WTC11 (cell line): ENCODE measurements at regions not wholly inside any gene's neighbourhood (a gene's known extent, or its start where the extent isn't known, plus 50 kb on each side); places are given as distances from the start of the nearest gene placed in this dataset.
"Not testable (repeated sequence)": the region's sequence is repeated elsewhere in the genome, so short reads cannot be mapped to it uniquely, and the experiment has no call there.

Experiments used
- ATAC-seq: fragments of 200-7000 bp; cut with Tn5 transposase; 2 replicates; pipeline ENCODE4 v1.10.0; 2021; ENCODE audit warnings: mild to moderate bottlenecking, moderate library complexity
- CTCF ChIA-PET: fragments of 300-600 bp; sonication (Branson Sonifier 250); formaldehyde crosslinking; loops from one replicate; lab custom pipeline; 2021; ENCODE audit warnings: antibody characterized with exemption; lab: Charles Lee
- POLR2A ChIA-PET: fragments of 350-600 bp; sonication (Branson Sonifier 250); formaldehyde crosslinking; loops from one replicate; lab custom pipeline; 2021; ENCODE audit warnings: antibody characterized with exemption; lab: Charles Lee
- DNase-seq: peaks from one replicate; pipeline ENCODE4 v3.0.0; 2021; ENCODE audit warnings: low spot score
- H3K27ac Mint-ChIP-seq: 2 replicates; pipeline ENCODE4 v1.8.0; 2021; ENCODE audit warnings: mixed read lengths
- H3K27me3 Mint-ChIP-seq: 2 replicates; pipeline ENCODE4 v1.8.0; 2021; ENCODE audit warnings: low read depth, mild to moderate bottlenecking, moderate library complexity, mixed read lengths
- H3K36me3 Mint-ChIP-seq: 2 replicates; pipeline ENCODE4 v1.8.0; 2021; ENCODE audit warnings: mixed read lengths
- H3K4me1 Mint-ChIP-seq: 2 replicates; pipeline ENCODE4 v1.8.0; 2022; ENCODE audit warnings: mixed read lengths
- H3K4me3 Mint-ChIP-seq: 2 replicates; pipeline ENCODE4 v1.8.0; 2021; ENCODE audit warnings: mild to moderate bottlenecking, moderate library complexity, mixed read lengths
- H3K9me3 Mint-ChIP-seq: 2 replicates; pipeline ENCODE4 v1.8.0; 2021; ENCODE audit warnings: mixed read lengths
- E2F4 ChIP-seq: sonication (generic); formaldehyde crosslinking; IDR thresholded peaks from 2 replicates; pipeline ENCODE4 v1.8.1; 2022; ENCODE audit warnings: low read depth, mild to moderate bottlenecking, moderate library complexity, missing genetic modification reagents, borderline replicate concordance
- ELF4 ChIP-seq: sonication (generic); formaldehyde crosslinking; IDR thresholded peaks from 2 replicates; pipeline ENCODE4 v1.8.1; 2022; ENCODE audit warnings: low read depth, mild to moderate bottlenecking, moderate library complexity, missing genetic modification reagents
- JUN ChIP-seq: sonication (generic); formaldehyde crosslinking; IDR thresholded peaks from 2 replicates; pipeline ENCODE4 v1.8.0; 2023; ENCODE audit warnings: mild to moderate bottlenecking, missing genetic modification reagents
- USF1 ChIP-seq: sonication (generic); formaldehyde crosslinking; IDR thresholded peaks from 2 replicates; pipeline ENCODE4 v1.8.0; 2022; ENCODE audit warnings: mild to moderate bottlenecking, missing genetic modification reagents
- ZNF512 ChIP-seq: sonication (generic); formaldehyde crosslinking; IDR thresholded peaks from 2 replicates; pipeline ENCODE4 v1.8.1; 2022; ENCODE audit warnings: missing genetic modification reagents, borderline replicate concordance

GRCh38 chr10:27330074-27330473, 89.5 kb upstream of the ACBD5 start (continued):
- no peak for TF ChIP-seq E2F4 (CRISPR knock-in tag)

GRCh38 chr10:27328946-27329345, 88.3 kb upstream of the ACBD5 start:
- H3K4me3 Mint-ChIP-seq = no peak overlapping the region
- ATAC-seq = no peak
- no peak for TF ChIP-seq JUN (CRISPR knock-in tag)
- no peak for TF ChIP-seq ZNF512 (CRISPR knock-in tag)
- no peak for TF ChIP-seq USF1
- TF ChIP-seq, all 79 proteins: peak for 0
- POLR2A ChIA-PET = no interaction called here
- H3K27me3 Mint-ChIP-seq = no peaks in the 10 kb centered on the region
- no peak overlapping the region for H3K27ac Mint-ChIP-seq
- no peaks in the 10 kb centered on the region for H3K36me3 Mint-ChIP-seq
- H3K9me3 Mint-ChIP-seq = no peaks in the 10 kb centered on the region
- CTCF ChIA-PET = no interaction called here
- no peak for DNase-seq
- H3K4me1 Mint-ChIP-seq = 0 out of 2 replicates have a peak, but pooled peaks cover 3% of the 10 kb centered on the region

GRCh38 chr10:27326748-27327147, 86.2 kb upstream of the ACBD5 start:
- CTCF ChIA-PET = not testable (repeated sequence)

GRCh38 chr10:27319752-27320431, 79.3 kb upstream of the ACBD5 start:
- DNase-seq (peak; percentile 38), ATAC-seq (peak; percentile 93)
- Mint-ChIP-seq H3K36me3 (no peaks in the 10 kb centered on the region), H3K4me1 (peaks cover 5% of the 10 kb centered on the region; the same call in 1 of the 2 replicates), H3K27me3 (peaks cover 16% of the 10 kb centered on the region), H3K27ac (no peak overlapping the region), H3K9me3 (no peaks in the 10 kb centered on the region), H3K4me3 (peak overlapping the region; percentile 63)
- TF ChIP-seq ELF4 (CRISPR knock-in tag) = no peak
- ChIA-PET POLR2A (no interaction called here), CTCF (no interaction called here)

More at GRCh38 chr10:27326748-27327147, 86.2 kb upstream of the ACBD5 start:
- H3K4me1 Mint-ChIP-seq, ATAC-seq, H3K4me3 Mint-ChIP-seq, H3K27me3 Mint-ChIP-seq, DNase-seq, POLR2A ChIA-PET, H3K9me3 Mint-ChIP-seq, H3K36me3 Mint-ChIP-seq, H3K27ac Mint-ChIP-seq: not testable (repeated sequence)

GRCh38 chr10:27319139-27319538, 78.5 kb upstream of the ACBD5 start:
- POLR2A ChIA-PET, DNase-seq, H3K9me3 Mint-ChIP-seq, H3K27ac Mint-ChIP-seq, H3K4me1 Mint-ChIP-seq, H3K36me3 Mint-ChIP-seq, ATAC-seq, CTCF ChIA-PET: not testable (repeated sequence)
- H3K4me3 Mint-ChIP-seq = peak overlapping the region; percentile 59
- peaks cover 16% of the 10 kb centered on the region for H3K27me3 Mint-ChIP-seq

- POLR2A ChIA-PET = not testable (repeated sequence)
These were observed 74.5 kb upstream of the ACBD5 start for GRCh38 chr10:27315082-27315481.

GRCh38 chr10:27313586-27313985, 73.0 kb upstream of the ACBD5 start:
- H3K36me3 Mint-ChIP-seq, POLR2A ChIA-PET: not testable (repeated sequence)

More at GRCh38 chr10:27315082-27315481, 74.5 kb upstream of the ACBD5 start:
- H3K27ac Mint-ChIP-seq, ATAC-seq, H3K9me3 Mint-ChIP-seq, H3K4me3 Mint-ChIP-seq, DNase-seq, H3K4me1 Mint-ChIP-seq, CTCF ChIA-PET, H3K36me3 Mint-ChIP-seq: not testable (repeated sequence)
- H3K27me3 Mint-ChIP-seq = peaks cover 12% of the 10 kb centered on the region

More at GRCh38 chr10:27313586-27313985, 73.0 kb upstream of the ACBD5 start:
- H3K27me3 Mint-ChIP-seq, H3K4me3 Mint-ChIP-seq, CTCF ChIA-PET, H3K27ac Mint-ChIP-seq, DNase-seq, H3K9me3 Mint-ChIP-seq, ATAC-seq, H3K4me1 Mint-ChIP-seq: not testable (repeated sequence)
